ENCODE measurements at regions not wholly inside any gene's neighbourhood (a gene's known extent, or its start where the extent isn't known, plus 50 kb on each side); places are given as distances from the start of the nearest gene placed in this dataset.
"Not testable (repeated sequence)": the region's sequence is repeated elsewhere in the genome, so short reads cannot be mapped to it uniquely, and the experiment has no call there.

DNA sequence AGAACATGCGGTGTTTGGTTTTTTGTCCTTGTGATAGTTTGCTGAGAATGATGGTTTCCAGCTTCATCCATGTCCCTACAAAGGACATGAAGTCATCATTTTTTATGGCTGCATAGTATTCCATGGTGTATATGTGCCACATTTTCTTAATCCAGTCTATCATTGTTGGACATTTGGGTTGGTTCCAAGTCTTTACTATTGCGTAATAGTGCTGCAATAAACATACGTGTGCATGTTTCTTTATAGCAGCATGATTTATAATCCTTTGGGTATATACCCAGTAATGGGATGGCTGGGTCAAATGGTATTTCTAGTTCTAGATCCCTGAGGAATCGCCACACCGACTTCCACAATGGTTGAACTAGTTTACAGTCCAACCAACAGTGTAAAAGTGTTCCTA is 471.6 kb upstream of the MEIS1 start:
- H3K27me3 ChIP-seq (ENCODE audit: control insufficient read depth in 1 of 2, insufficient read depth in 2 of 2, low read length in 2 of 2); CTCF ChIA-PET (ENCODE audit: low intra/inter-chr PET ratio, low total read pairs); H3K4me1 ChIP-seq (ENCODE audit: insufficient read depth, low read length); H3K9ac ChIP-seq (ENCODE audit: insufficient read depth, low read depth, low read length); H4K20me1 ChIP-seq (ENCODE audit: insufficient read depth, low read length); BruUV-seq (replicated peaks); H3K9me3 ChIP-seq (ENCODE audit: low read length); intact Hi-C loops (cut with micrococcal nuclease; ENCODE audit: unreplicated experiment); H3K4me2 ChIP-seq (ENCODE audit: low read depth, low read length); POLR2A ChIA-PET; FAIRE-seq; H3K79me2 ChIP-seq (ENCODE audit: insufficient read depth, low read length); H3K4me3 ChIP-seq (replicated peaks in 1 of 3; ENCODE audit: insufficient read depth in 1 of 3, low read depth in 2 of 3, low read length in 3 of 3); DNase-seq (ENCODE audit: low spot score); H2AFZ ChIP-seq (ENCODE audit: low read length); in situ Hi-C loops (cut with HindIII; ENCODE audit: extremely low pct_ligation_motif_present, low pct_unique_long_range_greater_than_20kb); ATAC-seq; H3K36me3 ChIP-seq (replicated peaks in 1 of 2; ENCODE audit: control insufficient read depth in 1 of 2, insufficient read depth in 2 of 2, low read length in 2 of 2); H3K27ac ChIP-seq (ENCODE audit: extremely low read length, insufficient read depth, low read length): not testable (repeated sequence)
- WGBS (ENCODE audit: low lambda C conversion rate): 47% methylated on average over 5 of the region's 5 CpGs
- peak; percentile 17; the same call in 1 of the 2 replicates for TF ChIP-seq CEBPB (IDR thresholded peaks at IDR 0.05; ENCODE audit: borderline replicate concordance, low read depth, low read length)

DNA sequence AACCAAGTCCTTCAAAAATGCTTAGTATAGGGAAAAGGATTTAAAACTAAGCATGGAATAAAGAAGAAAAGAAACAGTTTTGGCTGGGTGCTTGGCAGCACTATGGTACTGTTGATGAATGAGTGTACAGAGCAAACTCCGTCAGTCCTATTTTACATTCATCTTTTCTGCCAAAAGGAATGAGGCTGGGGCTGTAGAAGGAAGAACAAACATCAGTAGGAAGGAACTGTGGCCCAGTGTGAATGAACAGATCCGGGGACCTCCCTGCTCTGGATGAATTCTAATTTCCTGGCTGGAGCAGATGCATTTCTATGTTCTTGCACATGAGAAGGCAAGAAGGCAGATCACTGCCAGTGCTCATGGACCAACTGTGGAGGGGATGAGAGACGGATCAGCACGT is 474.0 kb upstream of the MEIS1 start:
- ATAC-seq (no peak), FAIRE-seq (no peak), DNase-seq (ENCODE audit: low spot score) (no peak)
- Histone ChIP-seq H3K4me2 (ENCODE audit: low read depth, low read length) (no peak overlapping the region), H3K79me2 (ENCODE audit: insufficient read depth, low read length) (no peaks in the 10 kb centered on the region), H3K36me3 (replicated peaks in 1 of 2; ENCODE audit: control insufficient read depth in 1 of 2, insufficient read depth in 2 of 2, low read length in 2 of 2) (no peaks in the 10 kb centered on the region), H3K27me3 (ENCODE audit: control insufficient read depth in 1 of 2, insufficient read depth in 2 of 2, low read length in 2 of 2) (no peaks in the 10 kb centered on the region), H2AFZ (ENCODE audit: low read length) (no peak overlapping the region), H4K20me1 (ENCODE audit: insufficient read depth, low read length) (no peaks in the 10 kb centered on the region), H3K9me3 (ENCODE audit: low read length) (no peaks in the 10 kb centered on the region), H3K9ac (ENCODE audit: insufficient read depth, low read depth, low read length) (no peak overlapping the region), H3K4me1 (ENCODE audit: insufficient read depth, low read length) (no peaks in the 10 kb centered on the region), H3K27ac (ENCODE audit: extremely low read length, insufficient read depth, low read length) (no peak overlapping the region), H3K4me3 (replicated peaks in 1 of 3; ENCODE audit: insufficient read depth in 1 of 3, low read depth in 2 of 3, low read length in 3 of 3) (no peak overlapping the region)
- POLR2A ChIA-PET: no interaction called here
- CTCF ChIA-PET (ENCODE audit: low intra/inter-chr PET ratio, low total read pairs): no interaction called here
- intact Hi-C loops (cut with micrococcal nuclease; ENCODE audit: unreplicated experiment) (no loop called here), in situ Hi-C loops (cut with HindIII; ENCODE audit: extremely low pct_ligation_motif_present, low pct_unique_long_range_greater_than_20kb) (no loop called here)
- 2% methylated on average over 4 of the region's 4 CpGs for WGBS (ENCODE audit: low lambda C conversion rate)
- peak in 1 of 2 experiments; percentile 38; a peak in 1 of 4 replicates for TF ChIP-seq MAFK (conservative IDR thresholded peaks at IDR 0.05 in 1 of 2, IDR thresholded peaks at IDR 0.05 in 1 of 2; ENCODE audit: low read length in 2 of 2)
- TF ChIP-seq ZNF543 (CRISPR knock-in tag; IDR thresholded peaks at IDR 0.05): no peak
- no peak for TF ChIP-seq NCOA5 (CRISPR knock-in tag; IDR thresholded peaks at IDR 0.05)
- TF ChIP-seq ZNF772 (CRISPR knock-in tag; IDR thresholded peaks at IDR 0.05): no peak
- TF ChIP-seq TBP (CRISPR knock-in tag; IDR thresholded peaks at IDR 0.05): no peak
- BruUV-seq (replicated peaks): no TSS peak
